Neural cell (in vitro differentiated cells): ENCODE measurements at regions not wholly inside any gene's neighbourhood (a gene's known extent, or its start where the extent isn't known, plus 50 kb on each side); places are given as distances from the start of the nearest gene placed in this dataset.

Source experiments
- H2AFZ ChIP-seq: fragments of 200-600, 300-800 bp; sonication (generic), shearing (Covaris generic); 2 replicates; pipeline ENCODE4 v1.6.0; 2014; ENCODE audit warnings: low read depth, mild to moderate bottlenecking, antibody characterized with exemption, low read length, moderate library complexity
- H3F3A ChIP-seq: fragments of 200-600 bp; shearing (Covaris generic); 2 replicates; pipeline ENCODE4 v1.6.1; 2016; ENCODE audit warnings: mild to moderate bottlenecking, moderate library complexity, mixed read lengths, antibody characterized with exemption, low read length; ENCODE audit not compliant: insufficient read depth, poor library complexity, severe bottlenecking
- H3K27ac ChIP-seq: fragments of 200-600, 300-800 bp; sonication (generic), shearing (Covaris generic); 2 replicates; pipeline ENCODE4 v1.5.1; 2014; ENCODE audit warnings: mild to moderate bottlenecking, low read length, moderate library complexity
- H3K27me3 ChIP-seq: fragments of 300-800, 200-600 bp; sonication (generic), shearing (Covaris generic); 2 replicates; pipeline ENCODE4 v1.6.0; 2014; ENCODE audit warnings: mild to moderate bottlenecking, low read depth, low read length, moderate library complexity; ENCODE audit not compliant: insufficient read depth
- H3K36me3 ChIP-seq: fragments of 300-800, 200-600 bp; sonication (generic), shearing (Covaris generic); 2 replicates; pipeline ENCODE4 v1.5.1; 2014; ENCODE audit warnings: mild to moderate bottlenecking, antibody characterized with exemption, low read length, moderate library complexity; ENCODE audit not compliant: insufficient read depth
- H3K4me2 ChIP-seq: fragments of 300-800, 200-600 bp; sonication (generic), shearing (Covaris generic); 2 replicates; pipeline ENCODE4 v1.6.0; 2014; ENCODE audit warnings: mild to moderate bottlenecking, low read length
- H3K4me3 ChIP-seq: fragments of 300-800, 200-600 bp; sonication (generic), shearing (Covaris generic); 2 replicates; pipeline ENCODE4 v1.5.1; 2014; ENCODE audit warnings: mild to moderate bottlenecking, low read length, moderate library complexity
- H3K79me2 ChIP-seq: fragments of 200-600 bp; shearing (Covaris generic); replicated peaks from 2 replicates; pipeline ENCODE4 v1.6.0; 2014; ENCODE audit warnings: mild to moderate bottlenecking, low read length, moderate library complexity; ENCODE audit not compliant: insufficient read depth
- H3K9ac ChIP-seq: fragments of 300-800, 200-600 bp; sonication (generic), shearing (Covaris generic); 2 replicates; pipeline ENCODE4 v1.6.1; 2016; ENCODE audit warnings: mild to moderate bottlenecking, low read length, mixed read lengths
- H3K9me2 ChIP-seq: fragments of 200-600 bp; shearing (Covaris generic); 2 replicates; pipeline ENCODE4 v1.6.1; 2016; ENCODE audit warnings: mild to moderate bottlenecking, low read length, mixed read lengths; ENCODE audit not compliant: insufficient read depth
- H3K9me3 ChIP-seq: fragments of 200-600, 300-800 bp; sonication (generic), shearing (Covaris generic); 2 replicates; pipeline ENCODE4 v1.6.1; 2016; ENCODE audit warnings: mild to moderate bottlenecking, mixed run types, low read length, moderate library complexity, mixed read lengths
- H4K20me1 ChIP-seq: fragments of 200-600 bp; shearing (Covaris generic); 2 replicates; pipeline ENCODE4 v1.6.1; 2016; ENCODE audit warnings: mild to moderate bottlenecking, mixed run types; ENCODE audit not compliant: insufficient read depth
- EP300 ChIP-seq: fragments of 450-650 bp; conservative IDR thresholded peaks from 2 replicates; pipeline ENCODE4 v1.6.1; 2014; ENCODE audit warnings: antibody characterized with exemption, mild to moderate bottlenecking, moderate library complexity; ENCODE audit not compliant: poor library complexity, severe bottlenecking
- EZH2 ChIP-seq: fragments of 200-600, 300-800 bp; shearing (Covaris generic), sonication (generic); IDR thresholded peaks from 2 replicates; pipeline ENCODE4 v1.6.1; 2014; ENCODE audit warnings: antibody characterized with exemption, low read length, borderline replicate concordance, mild to moderate bottlenecking; ENCODE audit not compliant: insufficient read depth, poor library complexity, severe bottlenecking
- MXI1 ChIP-seq: fragments of 450-650 bp; conservative IDR thresholded peaks from 2 replicates; pipeline ENCODE4 v1.6.1; 2014; ENCODE audit warnings: antibody characterized with exemption, mild to moderate bottlenecking; ENCODE audit not compliant: poor library complexity, severe bottlenecking
- POLR2AphosphoS5 ChIP-seq: IDR thresholded peaks from 2 replicates; pipeline ENCODE4 v1.6.1; 2012
- RAD21 ChIP-seq: fragments of 450-650 bp; conservative IDR thresholded peaks from 2 replicates; pipeline ENCODE4 v1.6.1; 2014; ENCODE audit warnings: antibody characterized with exemption, mild to moderate bottlenecking, moderate library complexity
- SMC3 ChIP-seq: fragments of 450-650 bp; conservative IDR thresholded peaks from 2 replicates; pipeline ENCODE4 v1.6.1; 2014; ENCODE audit warnings: antibody characterized with exemption, mild to moderate bottlenecking, moderate library complexity; ENCODE audit not compliant: poor library complexity
- TAF1 ChIP-seq: IDR thresholded peaks from 2 replicates; pipeline ENCODE4 v1.6.1; 2012; ENCODE audit warnings: low read depth
- TF ChIP-seq, protein P1 (sequence below): fragments of 450-650 bp; IDR thresholded peaks from 2 replicates; pipeline ENCODE4 v1.5.1; 2014; ENCODE audit warnings: antibody characterized with exemption, mild to moderate bottlenecking, moderate library complexity; ENCODE audit not compliant: poor library complexity, severe bottlenecking
- TF ChIP-seq, protein P2 (sequence below): IDR thresholded peaks from 2 replicates; pipeline ENCODE4 v1.6.1; 2012; ENCODE audit warnings: borderline replicate concordance

DNA sequence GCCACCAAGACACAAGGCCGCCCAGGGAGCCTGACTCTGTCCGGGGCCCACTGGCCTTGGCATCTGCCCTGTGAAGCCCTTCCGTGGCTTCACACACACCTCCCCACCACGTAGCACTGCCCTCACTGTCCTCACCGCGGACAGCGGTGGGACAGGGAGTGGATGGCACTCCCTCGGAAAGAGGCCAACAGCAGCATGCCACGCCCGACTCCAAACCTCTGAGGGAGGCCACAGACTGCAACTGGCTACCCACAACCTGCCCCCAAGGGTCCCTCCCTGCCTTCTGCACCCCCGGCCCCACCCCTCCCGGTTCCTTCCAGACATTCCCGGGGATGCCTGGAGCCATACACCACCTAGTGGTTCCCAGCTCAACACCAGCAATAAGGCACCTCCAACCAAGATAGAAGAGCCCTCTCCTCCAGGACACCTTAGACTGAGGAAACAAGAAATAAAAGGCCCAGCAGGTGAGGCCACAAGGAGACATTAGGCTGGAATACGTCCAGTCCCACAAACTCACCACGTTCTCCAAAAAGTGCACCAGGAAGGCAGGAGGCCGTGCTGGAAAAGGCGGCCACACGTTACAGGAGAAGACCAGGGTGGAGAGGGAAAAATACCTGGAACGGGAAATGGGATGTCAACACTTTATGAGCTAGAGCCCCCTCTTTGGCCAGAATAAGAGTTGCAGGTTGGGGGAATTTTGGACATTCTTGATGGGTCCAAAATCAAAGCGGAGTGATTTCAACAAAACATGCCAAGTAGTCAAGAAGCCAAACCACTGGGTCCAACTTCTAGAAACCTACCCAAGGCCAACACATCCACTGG is 310.0 kb downstream of the SOX9 start:
- no peaks in the 10 kb centered on the region for H3K79me2 ChIP-seq
- no peaks in the 10 kb centered on the region for H3K27me3 ChIP-seq
- H3K9ac ChIP-seq, result no peak overlapping the region
- TF ChIP-seq EZH2 (no peak), RAD21 (no peak), TAF1 (no peak), POLR2AphosphoS5 (no peak), SMC3 (no peak), MXI1 (no peak), EP300 (no peak)
- TF ChIP-seq, protein P1, sequence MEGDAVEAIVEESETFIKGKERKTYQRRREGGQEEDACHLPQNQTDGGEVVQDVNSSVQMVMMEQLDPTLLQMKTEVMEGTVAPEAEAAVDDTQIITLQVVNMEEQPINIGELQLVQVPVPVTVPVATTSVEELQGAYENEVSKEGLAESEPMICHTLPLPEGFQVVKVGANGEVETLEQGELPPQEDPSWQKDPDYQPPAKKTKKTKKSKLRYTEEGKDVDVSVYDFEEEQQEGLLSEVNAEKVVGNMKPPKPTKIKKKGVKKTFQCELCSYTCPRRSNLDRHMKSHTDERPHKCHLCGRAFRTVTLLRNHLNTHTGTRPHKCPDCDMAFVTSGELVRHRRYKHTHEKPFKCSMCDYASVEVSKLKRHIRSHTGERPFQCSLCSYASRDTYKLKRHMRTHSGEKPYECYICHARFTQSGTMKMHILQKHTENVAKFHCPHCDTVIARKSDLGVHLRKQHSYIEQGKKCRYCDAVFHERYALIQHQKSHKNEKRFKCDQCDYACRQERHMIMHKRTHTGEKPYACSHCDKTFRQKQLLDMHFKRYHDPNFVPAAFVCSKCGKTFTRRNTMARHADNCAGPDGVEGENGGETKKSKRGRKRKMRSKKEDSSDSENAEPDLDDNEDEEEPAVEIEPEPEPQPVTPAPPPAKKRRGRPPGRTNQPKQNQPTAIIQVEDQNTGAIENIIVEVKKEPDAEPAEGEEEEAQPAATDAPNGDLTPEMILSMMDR, result no peak
- TF ChIP-seq, protein P2, sequence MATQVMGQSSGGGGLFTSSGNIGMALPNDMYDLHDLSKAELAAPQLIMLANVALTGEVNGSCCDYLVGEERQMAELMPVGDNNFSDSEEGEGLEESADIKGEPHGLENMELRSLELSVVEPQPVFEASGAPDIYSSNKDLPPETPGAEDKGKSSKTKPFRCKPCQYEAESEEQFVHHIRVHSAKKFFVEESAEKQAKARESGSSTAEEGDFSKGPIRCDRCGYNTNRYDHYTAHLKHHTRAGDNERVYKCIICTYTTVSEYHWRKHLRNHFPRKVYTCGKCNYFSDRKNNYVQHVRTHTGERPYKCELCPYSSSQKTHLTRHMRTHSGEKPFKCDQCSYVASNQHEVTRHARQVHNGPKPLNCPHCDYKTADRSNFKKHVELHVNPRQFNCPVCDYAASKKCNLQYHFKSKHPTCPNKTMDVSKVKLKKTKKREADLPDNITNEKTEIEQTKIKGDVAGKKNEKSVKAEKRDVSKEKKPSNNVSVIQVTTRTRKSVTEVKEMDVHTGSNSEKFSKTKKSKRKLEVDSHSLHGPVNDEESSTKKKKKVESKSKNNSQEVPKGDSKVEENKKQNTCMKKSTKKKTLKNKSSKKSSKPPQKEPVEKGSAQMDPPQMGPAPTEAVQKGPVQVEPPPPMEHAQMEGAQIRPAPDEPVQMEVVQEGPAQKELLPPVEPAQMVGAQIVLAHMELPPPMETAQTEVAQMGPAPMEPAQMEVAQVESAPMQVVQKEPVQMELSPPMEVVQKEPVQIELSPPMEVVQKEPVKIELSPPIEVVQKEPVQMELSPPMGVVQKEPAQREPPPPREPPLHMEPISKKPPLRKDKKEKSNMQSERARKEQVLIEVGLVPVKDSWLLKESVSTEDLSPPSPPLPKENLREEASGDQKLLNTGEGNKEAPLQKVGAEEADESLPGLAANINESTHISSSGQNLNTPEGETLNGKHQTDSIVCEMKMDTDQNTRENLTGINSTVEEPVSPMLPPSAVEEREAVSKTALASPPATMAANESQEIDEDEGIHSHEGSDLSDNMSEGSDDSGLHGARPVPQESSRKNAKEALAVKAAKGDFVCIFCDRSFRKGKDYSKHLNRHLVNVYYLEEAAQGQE, result no peak
- no peak overlapping the region for H3K4me3 ChIP-seq
- H3F3A ChIP-seq, result no peaks in the 10 kb centered on the region
- no peaks in the 10 kb centered on the region for H3K9me2 ChIP-seq
- no peak overlapping the region for H2AFZ ChIP-seq
- H3K27ac ChIP-seq, result no peak overlapping the region
- no peaks in the 10 kb centered on the region for H3K9me3 ChIP-seq
- H3K36me3 ChIP-seq, result no peaks in the 10 kb centered on the region
- H3K4me2 ChIP-seq, result no peak overlapping the region
- no peaks in the 10 kb centered on the region for H4K20me1 ChIP-seq

DNA sequence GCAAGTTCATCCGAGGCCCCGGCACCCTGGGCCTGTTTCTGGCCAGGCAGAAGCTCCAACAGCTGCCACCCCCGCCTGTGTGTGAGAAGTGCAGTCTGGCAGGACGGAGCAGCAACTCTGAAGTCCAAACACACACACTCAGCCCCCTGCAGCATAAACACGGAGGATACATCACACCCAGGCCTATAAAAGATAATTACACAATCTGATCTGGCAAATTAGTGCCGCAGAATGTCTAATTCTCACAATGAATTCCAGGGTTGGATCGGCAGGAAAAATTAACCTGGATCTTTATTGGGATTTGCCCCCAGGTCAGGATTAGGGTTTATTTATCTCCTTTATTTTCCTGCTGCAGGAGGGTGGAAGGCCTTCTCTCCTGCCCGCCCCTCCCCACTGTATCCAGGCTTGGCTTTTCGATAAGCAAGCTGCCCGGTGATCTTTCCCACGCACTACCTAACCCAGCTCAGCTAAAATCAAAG is 311.4 kb downstream of the SOX9 start:
- no peaks in the 10 kb centered on the region for H3K79me2 ChIP-seq
- no peaks in the 10 kb centered on the region for H4K20me1 ChIP-seq
- H3K9me2 ChIP-seq, result no peaks in the 10 kb centered on the region
- H3K36me3 ChIP-seq, result no peaks in the 10 kb centered on the region
- no peak overlapping the region for H3K4me2 ChIP-seq
- no peaks in the 10 kb centered on the region for H3K9me3 ChIP-seq
- no peaks in the 10 kb centered on the region for H3K27me3 ChIP-seq
- H3K4me3 ChIP-seq, result no peak overlapping the region
- no peak overlapping the region for H3K27ac ChIP-seq
- H3F3A ChIP-seq, result no peaks in the 10 kb centered on the region
- no peak for TF ChIP-seq POLR2AphosphoS5
- TF ChIP-seq EP300, result no peak
- TF ChIP-seq EZH2, result no peak
- no peak for TF ChIP-seq RAD21
- TF ChIP-seq MXI1, result no peak
- TF ChIP-seq TAF1, result no peak
- TF ChIP-seq, protein P2, result no peak
- TF ChIP-seq SMC3, result no peak
- TF ChIP-seq, protein P1, result no peak
- H3K9ac ChIP-seq, result no peak overlapping the region
- H2AFZ ChIP-seq, result no peak overlapping the region
